Upper lobe of left lung (tissue), 4 donors: ENCODE measurements at regions not wholly inside any gene's neighbourhood (a gene's known extent, or its start where the extent isn't known, plus 50 kb on each side); places are given as distances from the start of the nearest gene placed in this dataset.

Experiments used
- EP300 ChIP-seq, 4 donors: sonication (generic); formaldehyde crosslinking; IDR thresholded peaks; one replicate each; pipeline ENCODE4 v1.5.1; 2017; ENCODE audit warnings: antibody characterized with exemption in 4 of 4, control low read depth in 2 of 4
- POLR2A ChIP-seq, 4 donors: fragments of 450-650 bp; IDR thresholded peaks; one replicate each; pipeline ENCODE4 v1.5.1; 2016 to 2017; ENCODE audit warnings: antibody characterized with exemption in 4 of 4, mild to moderate bottlenecking in 2 of 4
- POLR2AphosphoS5 ChIP-seq, 2 donors: sonication (generic); formaldehyde crosslinking; IDR thresholded peaks; one replicate each; pipeline ENCODE4 v1.5.1; 2017; ENCODE audit warnings: antibody characterized with exemption in 2 of 2
- TF ChIP-seq, protein P1 (sequence below), 6 experiments: fragments of 450-650 bp in 4 of 6; fragments of 200-600 bp in 2 of 6; sonication (generic) in 2 of 6; IDR thresholded peaks; one replicate each; pipeline ENCODE4 v1.5.1; 2016 to 2019; ENCODE audit warnings: antibody characterized with exemption in 6 of 6

DNA sequence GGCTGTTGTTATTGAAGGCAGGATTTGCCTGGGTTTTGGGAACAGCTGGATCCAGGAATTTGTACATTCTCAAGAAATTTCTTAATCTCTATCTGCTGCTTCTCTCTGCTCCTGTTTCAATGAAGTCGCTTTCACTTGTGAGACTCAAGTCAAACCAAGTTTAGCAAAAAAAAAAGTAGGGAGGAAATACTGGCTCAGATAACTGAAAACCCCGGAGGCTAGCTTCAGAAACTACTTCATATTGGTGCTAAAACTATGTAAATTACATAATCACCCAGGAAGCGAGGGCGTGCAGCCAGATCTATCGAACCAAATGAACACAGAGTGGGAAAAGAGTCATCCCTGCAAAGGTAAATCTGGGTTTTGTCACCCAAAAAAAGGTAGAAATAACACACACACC lies 68.3 kb upstream of the FICD start:
- TF ChIP-seq, protein P1, sequence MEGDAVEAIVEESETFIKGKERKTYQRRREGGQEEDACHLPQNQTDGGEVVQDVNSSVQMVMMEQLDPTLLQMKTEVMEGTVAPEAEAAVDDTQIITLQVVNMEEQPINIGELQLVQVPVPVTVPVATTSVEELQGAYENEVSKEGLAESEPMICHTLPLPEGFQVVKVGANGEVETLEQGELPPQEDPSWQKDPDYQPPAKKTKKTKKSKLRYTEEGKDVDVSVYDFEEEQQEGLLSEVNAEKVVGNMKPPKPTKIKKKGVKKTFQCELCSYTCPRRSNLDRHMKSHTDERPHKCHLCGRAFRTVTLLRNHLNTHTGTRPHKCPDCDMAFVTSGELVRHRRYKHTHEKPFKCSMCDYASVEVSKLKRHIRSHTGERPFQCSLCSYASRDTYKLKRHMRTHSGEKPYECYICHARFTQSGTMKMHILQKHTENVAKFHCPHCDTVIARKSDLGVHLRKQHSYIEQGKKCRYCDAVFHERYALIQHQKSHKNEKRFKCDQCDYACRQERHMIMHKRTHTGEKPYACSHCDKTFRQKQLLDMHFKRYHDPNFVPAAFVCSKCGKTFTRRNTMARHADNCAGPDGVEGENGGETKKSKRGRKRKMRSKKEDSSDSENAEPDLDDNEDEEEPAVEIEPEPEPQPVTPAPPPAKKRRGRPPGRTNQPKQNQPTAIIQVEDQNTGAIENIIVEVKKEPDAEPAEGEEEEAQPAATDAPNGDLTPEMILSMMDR (IDR thresholded peaks at IDR 0.05): no peak
- TF ChIP-seq POLR2AphosphoS5 (IDR thresholded peaks at IDR 0.05): no peak
- no peak for TF ChIP-seq POLR2A (IDR thresholded peaks at IDR 0.05)
- TF ChIP-seq EP300 (IDR thresholded peaks at IDR 0.05): no peak
